ENCODE measurements at regions not wholly inside any gene's neighbourhood (a gene's known extent, or its start where the extent isn't known, plus 50 kb on each side); places are given as distances from the start of the nearest gene placed in this dataset.

- no peak for TF ChIP-seq FOS (IDR thresholded peaks at IDR 0.05; ENCODE audit: borderline replicate concordance, insufficient read depth, low read length)
- TF ChIP-seq, protein P1, sequence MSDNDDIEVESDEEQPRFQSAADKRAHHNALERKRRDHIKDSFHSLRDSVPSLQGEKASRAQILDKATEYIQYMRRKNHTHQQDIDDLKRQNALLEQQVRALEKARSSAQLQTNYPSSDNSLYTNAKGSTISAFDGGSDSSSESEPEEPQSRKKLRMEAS (IDR thresholded peaks at IDR 0.05; ENCODE audit: insufficient read depth, insufficient read length) = no peak
- TF ChIP-seq POLR2A (IDR thresholded peaks at IDR 0.05; ENCODE audit: low read depth, low read length) = no peak
- POLR2A ChIA-PET = no interaction called here
- no TSS peak for BruUV-seq (replicated peaks)
Observed at GRCh38 chr17:72176951-72177660, 56.3 kb downstream of the SOX9 start.

DNA sequence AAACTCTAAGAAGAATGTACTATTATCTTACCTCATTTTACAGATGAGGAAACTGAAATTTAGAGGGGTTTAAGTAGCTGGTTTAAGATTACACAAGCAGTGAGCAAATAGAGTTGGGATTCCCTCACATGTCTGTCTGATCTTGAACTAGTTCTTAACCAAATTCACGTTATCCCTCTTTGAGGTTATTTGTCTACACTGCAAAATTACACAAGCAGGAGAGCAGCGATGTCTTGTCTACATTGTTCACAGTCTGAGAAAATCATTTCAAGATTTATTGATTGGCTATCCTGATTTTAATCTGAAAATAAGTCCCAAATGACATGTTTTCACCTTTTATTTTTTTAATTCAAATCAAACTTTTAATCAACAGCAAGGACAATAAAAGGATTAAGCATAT is 56.9 kb downstream of the SOX9 start:
- POLR2A ChIA-PET = no interaction called here
- FAIRE-seq (no peak), DNase-seq (ENCODE audit: low read depth, low spot score) (no peak)
- H2AFZ ChIP-seq (ENCODE audit: low read depth, low read length) = no peak overlapping the region
- BruUV-seq (replicated peaks) = no TSS peak
- H3K4me3 ChIP-seq (replicated peaks in 1 of 3; ENCODE audit: insufficient read depth in 1 of 3, low read depth in 1 of 3, low read length in 3 of 3) = no peak overlapping the region
- H3K27ac ChIP-seq (ENCODE audit: insufficient read depth, low read depth, low read length) = no peak overlapping the region
- H3K4me2 ChIP-seq (ENCODE audit: insufficient read depth, low read length) = no peak overlapping the region
- H3K4me1 ChIP-seq (ENCODE audit: control insufficient read depth, extremely low read depth, insufficient read depth, low read length) = no peaks in the 10 kb centered on the region
- no peaks in the 10 kb centered on the region for H3K79me2 ChIP-seq (ENCODE audit: control insufficient read depth, insufficient read depth, low read length)
- H4K20me1 ChIP-seq (replicated peaks; ENCODE audit: control insufficient read depth, extremely low read depth, insufficient read depth, low read length) = no peaks in the 10 kb centered on the region
- dilution Hi-C loops (cut with MboI; ENCODE audit: extremely low pct_ligation_motif_present, low sequenced_read_pairs) = no loop called here
- no peaks in the 10 kb centered on the region for H3K9me1 ChIP-seq (replicated peaks; ENCODE audit: control insufficient read depth, extremely low read depth, insufficient read depth, low read length)
- CTCF ChIA-PET = no interaction called here
- no peaks in the 10 kb centered on the region for H3K36me3 ChIP-seq (ENCODE audit: control insufficient read depth in 2 of 2, extremely low read depth in 1 of 2, insufficient read depth in 2 of 2, low read length in 2 of 2)
- H3K9ac ChIP-seq (replicated peaks; ENCODE audit: extremely low read depth, insufficient read depth, low read length) = no peak overlapping the region
- no peaks in the 10 kb centered on the region for H3K9me3 ChIP-seq (replicated peaks; ENCODE audit: control insufficient read depth, insufficient read depth, low read length)
- H3K27me3 ChIP-seq (ENCODE audit: control insufficient read depth in 2 of 2, insufficient read depth in 2 of 2, low read length in 2 of 2) = no peaks in the 10 kb centered on the region
- TF ChIP-seq POLR2AphosphoS5 (IDR thresholded peaks at IDR 0.05; ENCODE audit: insufficient read depth, low read depth, low read length) = no peak
- no peak for TF ChIP-seq EZH2 (IDR thresholded peaks at IDR 0.05; ENCODE audit: borderline replicate concordance, low read depth, low read length, severe bottlenecking)
- TF ChIP-seq JUN (IDR thresholded peaks at IDR 0.05; ENCODE audit: borderline replicate concordance, insufficient read depth, insufficient read length, low read depth) = no peak
- TF ChIP-seq GATA2 (IDR thresholded peaks at IDR 0.05; ENCODE audit: insufficient read depth, insufficient read length, low read depth, low read length) = no peak
- no peak for TF ChIP-seq CTCF (IDR thresholded peaks at IDR 0.05; ENCODE audit: extremely low read depth in 1 of 2, insufficient read depth in 1 of 2, low read depth in 1 of 2, low read length in 2 of 2)
- no peak for TF ChIP-seq POLR2A (IDR thresholded peaks at IDR 0.05; ENCODE audit: low read depth, low read length)
- TF ChIP-seq FOS (IDR thresholded peaks at IDR 0.05; ENCODE audit: borderline replicate concordance, insufficient read depth, low read length) = no peak
- no peak for TF ChIP-seq MYC (IDR thresholded peaks at IDR 0.05; ENCODE audit: low read depth, low read length)
- TF ChIP-seq, protein P1 (IDR thresholded peaks at IDR 0.05; ENCODE audit: insufficient read depth, insufficient read length) = no peak
- intact Hi-C loops (cut with micrococcal nuclease) = no loop called here

More at GRCh38 chr17:72176951-72177660, 56.3 kb downstream of the SOX9 start:
- no peak overlapping the region for H2AFZ ChIP-seq (ENCODE audit: low read depth, low read length)
- H3K36me3 ChIP-seq (ENCODE audit: control insufficient read depth in 2 of 2, extremely low read depth in 1 of 2, insufficient read depth in 2 of 2, low read length in 2 of 2) = no peaks in the 10 kb centered on the region
- H3K79me2 ChIP-seq (ENCODE audit: control insufficient read depth, insufficient read depth, low read length) = no peaks in the 10 kb centered on the region
- dilution Hi-C loops (cut with MboI; ENCODE audit: extremely low pct_ligation_motif_present, low sequenced_read_pairs) (no loop called here), intact Hi-C loops (cut with micrococcal nuclease) (no loop called here)
- no peak overlapping the region for H3K9ac ChIP-seq (replicated peaks; ENCODE audit: extremely low read depth, insufficient read depth, low read length)
- H3K4me1 ChIP-seq (ENCODE audit: control insufficient read depth, extremely low read depth, insufficient read depth, low read length) = no peaks in the 10 kb centered on the region
- no peak overlapping the region for H3K4me3 ChIP-seq (replicated peaks in 1 of 3; ENCODE audit: insufficient read depth in 1 of 3, low read depth in 1 of 3, low read length in 3 of 3)
- no peaks in the 10 kb centered on the region for H3K27me3 ChIP-seq (ENCODE audit: control insufficient read depth in 2 of 2, insufficient read depth in 2 of 2, low read length in 2 of 2)
- no peaks in the 10 kb centered on the region for H4K20me1 ChIP-seq (replicated peaks; ENCODE audit: control insufficient read depth, extremely low read depth, insufficient read depth, low read length)
- no peak for DNase-seq (ENCODE audit: low read depth, low spot score)
- no peaks in the 10 kb centered on the region for H3K9me3 ChIP-seq (replicated peaks; ENCODE audit: control insufficient read depth, insufficient read depth, low read length)
- no peak overlapping the region for H3K4me2 ChIP-seq (ENCODE audit: insufficient read depth, low read length)
- H3K9me1 ChIP-seq (replicated peaks; ENCODE audit: control insufficient read depth, extremely low read depth, insufficient read depth, low read length) = no peaks in the 10 kb centered on the region
- no peak for FAIRE-seq
- CTCF ChIA-PET = no interaction called here
- H3K27ac ChIP-seq (ENCODE audit: insufficient read depth, low read depth, low read length) = no peak overlapping the region
